A673 (cell line): ENCODE measurements at regions not wholly inside any gene's neighbourhood (a gene's known extent, or its start where the extent isn't known, plus 50 kb on each side); places are given as distances from the start of the nearest gene placed in this dataset.

Experiments
- CTCF ChIP-seq: fragments of 300-800, 200-600 bp; sonication (generic); conservative IDR thresholded peaks from 2 replicates; pipeline ENCODE4 v1.5.1; 2017; ENCODE audit warnings: low read depth, mild to moderate bottlenecking, antibody characterized with exemption, low read length, moderate library complexity, mixed read lengths
- EZH2 ChIP-seq: fragments of 200-600 bp; sonication (generic); IDR thresholded peaks from 2 replicates; pipeline ENCODE4 v1.6.1; 2017; ENCODE audit warnings: borderline replicate concordance, low read depth, mild to moderate bottlenecking, mixed read lengths, antibody characterized with exemption, low read length; ENCODE audit not compliant: poor library complexity, severe bottlenecking

GRCh38 chr21:19468991-19469715, 1065.6 kb upstream of the TMPRSS15 start:
- no peak for TF ChIP-seq CTCF
- TF ChIP-seq EZH2: no peak
